GM13976 (cell line): ENCODE measurements at regions not wholly inside any gene's neighbourhood (a gene's known extent, or its start where the extent isn't known, plus 50 kb on each side); places are given as distances from the start of the nearest gene placed in this dataset.

ENCODE experiments used
- DNase-seq: peaks from one replicate; pipeline ENCODE4 v3.0.0; 2012; ENCODE audit warnings: low spot score
- in situ Hi-C: fragments of 300-500 bp; cut with MboI; formaldehyde crosslinking; loops from one replicate; pipeline ENCODE4 v1.12.0; 2022; ENCODE audit warnings: low sequenced_read_pairs, mixed read lengths, inconsistent platforms; ENCODE audit not compliant: unreplicated experiment
- TF ChIP-seq, protein P1 (sequence below): IDR thresholded peaks from 2 replicates; pipeline ENCODE4 v1.5.1; 2012; ENCODE audit warnings: borderline replicate concordance, mild to moderate bottlenecking; ENCODE audit not compliant: insufficient read depth; ENCODE audit errors: extremely low read depth, missing control alignments, control extremely low read depth

- TF ChIP-seq, protein P1, sequence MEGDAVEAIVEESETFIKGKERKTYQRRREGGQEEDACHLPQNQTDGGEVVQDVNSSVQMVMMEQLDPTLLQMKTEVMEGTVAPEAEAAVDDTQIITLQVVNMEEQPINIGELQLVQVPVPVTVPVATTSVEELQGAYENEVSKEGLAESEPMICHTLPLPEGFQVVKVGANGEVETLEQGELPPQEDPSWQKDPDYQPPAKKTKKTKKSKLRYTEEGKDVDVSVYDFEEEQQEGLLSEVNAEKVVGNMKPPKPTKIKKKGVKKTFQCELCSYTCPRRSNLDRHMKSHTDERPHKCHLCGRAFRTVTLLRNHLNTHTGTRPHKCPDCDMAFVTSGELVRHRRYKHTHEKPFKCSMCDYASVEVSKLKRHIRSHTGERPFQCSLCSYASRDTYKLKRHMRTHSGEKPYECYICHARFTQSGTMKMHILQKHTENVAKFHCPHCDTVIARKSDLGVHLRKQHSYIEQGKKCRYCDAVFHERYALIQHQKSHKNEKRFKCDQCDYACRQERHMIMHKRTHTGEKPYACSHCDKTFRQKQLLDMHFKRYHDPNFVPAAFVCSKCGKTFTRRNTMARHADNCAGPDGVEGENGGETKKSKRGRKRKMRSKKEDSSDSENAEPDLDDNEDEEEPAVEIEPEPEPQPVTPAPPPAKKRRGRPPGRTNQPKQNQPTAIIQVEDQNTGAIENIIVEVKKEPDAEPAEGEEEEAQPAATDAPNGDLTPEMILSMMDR: no peak
- in situ Hi-C loops: no loop called here
- no peak for DNase-seq
Observed at GRCh38 chr1:116258668-116259419, 114.2 kb upstream of the ATP1A1 start.

- DNase-seq: no peak
- in situ Hi-C loops: no loop called here
- TF ChIP-seq, protein P1: no peak
Observed at GRCh38 chr1:116259663-116260062, 113.4 kb upstream of the ATP1A1 start.

- DNase-seq: no peak
- TF ChIP-seq, protein P1: no peak
- in situ Hi-C loops: no loop called here
Observed at GRCh38 chr1:116260115-116260514, 112.9 kb upstream of the ATP1A1 start.

DNA sequence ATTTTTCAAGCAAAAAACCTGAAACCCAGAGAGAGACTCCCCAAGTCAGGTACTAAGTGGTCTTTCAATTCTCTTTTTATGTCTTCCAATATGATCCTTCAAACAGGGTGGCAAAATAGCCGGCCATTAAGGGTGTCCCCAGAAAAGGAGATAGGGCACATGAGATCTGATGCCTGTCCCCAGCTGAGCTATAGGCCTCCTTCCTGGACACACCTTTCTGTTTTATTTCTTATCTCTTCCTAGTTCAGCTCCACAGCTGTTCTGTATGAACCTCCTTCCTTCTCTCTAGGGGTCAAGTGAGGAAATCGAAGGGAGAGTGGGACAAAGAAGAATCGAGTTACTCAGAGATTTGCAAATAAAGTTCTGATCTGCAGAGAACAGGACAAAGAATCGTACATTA lies 112.4 kb upstream of the ATP1A1 start:
- TF ChIP-seq, protein P1: no peak
- in situ Hi-C loops: no loop called here
- DNase-seq: no peak

- TF ChIP-seq, protein P1: no peak
- in situ Hi-C loops: no loop called here
- DNase-seq: no peak
Observed at GRCh38 chr1:116261227-116261626, 111.8 kb upstream of the ATP1A1 start.

DNA sequence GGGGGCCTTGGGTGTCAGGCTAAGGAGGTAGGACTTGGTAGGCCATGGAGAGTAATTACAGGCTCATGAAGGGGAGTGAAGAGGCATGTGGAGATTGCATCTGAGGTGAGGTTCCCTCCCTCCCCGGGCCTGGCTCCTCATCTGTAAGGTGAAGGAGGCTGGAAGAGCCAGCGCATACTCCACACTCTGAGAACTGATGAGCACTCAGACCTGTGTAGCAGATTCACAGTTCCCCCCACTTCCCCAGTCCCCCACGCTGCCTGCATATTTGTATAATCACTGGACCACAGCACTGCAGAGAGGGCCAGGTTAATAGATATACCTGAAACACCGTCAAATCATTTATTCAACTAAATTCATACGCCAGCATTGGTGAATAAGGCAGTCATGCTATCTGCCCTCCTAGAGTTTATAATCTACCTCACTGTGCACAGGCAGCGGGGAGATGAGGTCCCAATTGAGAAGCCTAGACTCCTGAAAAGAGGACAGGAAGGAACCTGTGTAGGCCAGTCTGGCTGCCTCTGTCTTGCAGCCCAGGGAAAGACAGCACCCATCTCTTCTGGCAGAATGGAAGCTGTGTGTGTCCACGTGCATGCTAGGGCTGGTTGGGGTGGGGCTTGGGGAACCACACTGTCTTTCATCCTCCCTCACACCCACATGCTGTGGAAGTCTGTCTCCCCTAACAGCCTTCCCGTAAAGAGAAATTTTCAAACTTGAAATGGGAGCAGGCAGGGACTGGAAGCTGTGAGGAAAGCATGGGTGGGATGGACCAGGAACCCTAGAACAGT lies 110.6 kb upstream of the ATP1A1 start:
- in situ Hi-C loops: no loop called here
- DNase-seq: no peak
- TF ChIP-seq, protein P1: no peak

DNA sequence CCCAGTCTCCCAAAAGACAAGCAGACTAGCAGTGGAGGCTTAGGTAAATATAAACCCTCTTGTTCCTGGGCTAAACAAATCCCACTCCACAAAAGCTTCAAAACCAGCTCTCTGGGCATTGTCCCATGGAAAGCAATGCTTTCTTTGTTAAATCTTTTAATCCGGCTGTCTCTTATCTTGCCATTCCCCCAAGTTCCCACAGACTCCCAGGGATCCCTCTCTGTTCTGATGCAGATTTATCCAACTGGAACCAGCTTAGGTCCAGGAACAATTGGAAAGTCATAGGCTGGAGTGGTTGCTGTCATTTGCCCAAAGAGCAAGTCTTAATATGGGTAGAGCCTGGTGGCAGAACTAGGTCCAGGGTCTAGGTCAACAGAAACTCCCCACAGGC lies 110.1 kb upstream of the ATP1A1 start:
- in situ Hi-C loops: no loop called here
- DNase-seq: no peak
- TF ChIP-seq, protein P1: no peak
